H1 (cell line): ENCODE measurements at regions not wholly inside any gene's neighbourhood (a gene's known extent, or its start where the extent isn't known, plus 50 kb on each side); places are given as distances from the start of the nearest gene placed in this dataset.

Source experiments
- CTCF ChIA-PET: fragments of 300-600 bp; sonication (Branson Sonifier 250); formaldehyde crosslinking; loops from one replicate; lab custom pipeline; 2021; ENCODE audit not compliant: partially characterized antibody; lab: Charles Lee
- POLR2A ChIA-PET: fragments of 300-600 bp; sonication (Branson Sonifier 250); formaldehyde crosslinking; loops from one replicate; lab custom pipeline; 2021; ENCODE audit warnings: inconsistent platforms; ENCODE audit not compliant: partially characterized antibody; lab: Charles Lee
- DNase-seq, 2 experiments: peaks; one replicate each; pipeline versions ENCODE4 v3.0.0 to v3.0.0-alpha.2; 2010 to 2022; ENCODE audit warnings: low spot score in 2 of 2, low read depth in 1 of 2, mixed read lengths in 1 of 2
- FAIRE-seq: peaks from 2 replicates; lab custom pipeline; 2011; peaks lifted over from hg19 to GRCh38; lab: Jason Lieb, UNC
- H2AFZ ChIP-seq: 2 replicates; pipeline ENCODE4 v1.8.1; 2012; ENCODE audit warnings: low read length, inconsistent platforms
- H2AK5ac ChIP-seq: 2 replicates; pipeline ENCODE4 v1.6.1; 2013; ENCODE audit warnings: low read depth, low read length
- H2BK120ac ChIP-seq: replicated peaks from 2 replicates; pipeline ENCODE3; 2013; ENCODE audit warnings: low read depth, low read length, inconsistent platforms
- H2BK12ac ChIP-seq: 2 replicates; pipeline ENCODE4 v1.6.1; 2013; ENCODE audit warnings: low read depth, low read length
- H2BK15ac ChIP-seq: 2 replicates; pipeline ENCODE4 v1.6.1; 2013; ENCODE audit warnings: low read length
- H2BK20ac ChIP-seq: 2 replicates; pipeline ENCODE4 v1.6.1; 2013; ENCODE audit warnings: low read length
- H2BK5ac ChIP-seq: 2 replicates; pipeline ENCODE4 v1.6.1; 2013; ENCODE audit warnings: low read depth, low read length
- H3K14ac ChIP-seq: 2 replicates; pipeline ENCODE4 v1.6.1; 2013; ENCODE audit warnings: inconsistent platforms; ENCODE audit not compliant: insufficient read length
- H3K18ac ChIP-seq: 2 replicates; pipeline ENCODE4 v1.6.1; 2013; ENCODE audit warnings: low read length; ENCODE audit errors: extremely low read depth
- H3K23ac ChIP-seq: 2 replicates; pipeline ENCODE4 v1.6.1; 2013; ENCODE audit warnings: inconsistent platforms; ENCODE audit not compliant: insufficient read length
- H3K23me2 ChIP-seq: 2 replicates; pipeline ENCODE4 v1.6.1; 2013; ENCODE audit warnings: low read depth, low read length
- H3K27ac ChIP-seq: 2 replicates; pipeline ENCODE4 v1.6.1; 2011; ENCODE audit warnings: low read depth, low read length, inconsistent platforms
- H3K27me3 ChIP-seq, 4 experiments: replicated peaks in 1 of 4; 1 replicate in 1 of 4; 2 replicates in 3 of 4; pipeline versions ENCODE4 v1.6.1 to v1.8.1; 2011 to 2013; ENCODE audit warnings: low read length in 3 of 4, mild to moderate bottlenecking in 3 of 4, inconsistent platforms in 2 of 4, mixed read lengths in 2 of 4, moderate library complexity in 1 of 4; ENCODE audit not compliant: control insufficient read depth in 3 of 4, insufficient read depth in 3 of 4; ENCODE audit errors: extremely low read depth in 1 of 4
- H3K36me3 ChIP-seq, 4 experiments: 2 replicates each; pipeline versions ENCODE4 v1.6.1 to v1.8.1; 2011 to 2013; ENCODE audit warnings: mild to moderate bottlenecking in 4 of 4, low read length in 3 of 4, moderate library complexity in 2 of 4, control low read depth in 1 of 4, inconsistent platforms in 1 of 4; ENCODE audit not compliant: insufficient read depth in 4 of 4, control insufficient read depth in 2 of 4
- H3K4ac ChIP-seq: replicated peaks from 2 replicates; pipeline ENCODE3; 2013; ENCODE audit warnings: low read length, low read depth, mixed read lengths, inconsistent platforms; ENCODE audit not compliant: insufficient read length
- H3K4me1 ChIP-seq, 4 experiments: replicated peaks in 1 of 4; 1 replicate in 1 of 4; 2 replicates in 3 of 4; pipeline versions ENCODE4 v1.6.1 to v1.8.1; 2011 to 2013; ENCODE audit warnings: low read length in 3 of 4, inconsistent platforms in 2 of 4, mixed read lengths in 1 of 4; ENCODE audit not compliant: insufficient read depth in 4 of 4, control insufficient read depth in 3 of 4
- H3K4me2 ChIP-seq, 2 experiments: 2 replicates each; pipeline versions ENCODE4 v1.6.1 to v1.8.1; 2011 to 2013; ENCODE audit warnings: low read depth in 2 of 2, low read length in 2 of 2, control low read depth in 1 of 2, inconsistent platforms in 1 of 2, mild to moderate bottlenecking in 1 of 2; ENCODE audit not compliant: insufficient read depth in 1 of 2
- H3K4me3 ChIP-seq, 4 experiments: fragments of 200-600, 300-600 bp in 1 of 4; sonication (generic), shearing (Covaris generic), sonication (Bioruptor Twin) in 1 of 4; 2 replicates each; pipeline versions ENCODE4 v1.5.1 to v1.8.1; 2011 to 2016; ENCODE audit warnings: low read length in 4 of 4, low read depth in 3 of 4, control low read depth in 2 of 4, inconsistent platforms in 2 of 4, mild to moderate bottlenecking in 2 of 4, mixed read lengths in 1 of 4, moderate library complexity in 1 of 4; ENCODE audit not compliant: insufficient read depth in 2 of 4; ENCODE audit errors: extremely low read depth in 1 of 4
- H3K56ac ChIP-seq: replicated peaks from 2 replicates; pipeline ENCODE3; 2013; ENCODE audit warnings: low read depth, mild to moderate bottlenecking, mixed read lengths, low read length, inconsistent platforms; ENCODE audit not compliant: insufficient read length
- H3K79me1 ChIP-seq: 2 replicates; pipeline ENCODE4 v1.6.1; 2013; ENCODE audit warnings: low read depth, low read length, control low read depth
- H3K79me2 ChIP-seq, 2 experiments: 2 replicates each; pipeline versions ENCODE4 v1.6.1 to v1.8.1; 2012 to 2013; ENCODE audit warnings: low read length in 2 of 2, mild to moderate bottlenecking in 2 of 2, inconsistent platforms in 1 of 2; ENCODE audit not compliant: insufficient read depth in 2 of 2, control insufficient read depth in 1 of 2
- H3K9ac ChIP-seq, 4 experiments: replicated peaks in 1 of 4; 1 replicate in 1 of 4; 2 replicates in 3 of 4; pipeline versions ENCODE4 v1.6.1 to v1.8.1; 2011 to 2013; ENCODE audit warnings: low read depth in 3 of 4, low read length in 3 of 4, control low read depth in 2 of 4, mild to moderate bottlenecking in 2 of 4, moderate library complexity in 2 of 4, inconsistent platforms in 1 of 4; ENCODE audit errors: extremely low read depth in 1 of 4
- H3K9me3 ChIP-seq, 2 experiments: 2 replicates each; pipeline versions ENCODE4 v1.6.1 to v1.8.1; 2012 to 2013; ENCODE audit warnings: mild to moderate bottlenecking in 2 of 2, moderate library complexity in 2 of 2, control low read depth in 1 of 2, inconsistent platforms in 1 of 2, low read depth in 1 of 2, low read length in 1 of 2, mixed read lengths in 1 of 2; ENCODE audit not compliant: insufficient read depth in 2 of 2
- H4K20me1 ChIP-seq, 2 experiments: replicated peaks in 1 of 2; 2 replicates each; pipeline versions ENCODE3 to v1.8.1; 2011 to 2013; ENCODE audit warnings: inconsistent platforms in 2 of 2, low read length in 2 of 2, mild to moderate bottlenecking in 1 of 2; ENCODE audit not compliant: insufficient read depth in 2 of 2, control insufficient read depth in 1 of 2
- H4K5ac ChIP-seq: 2 replicates; pipeline ENCODE4 v1.6.1; 2013; ENCODE audit warnings: low read length, low read depth, mixed read lengths, inconsistent platforms; ENCODE audit not compliant: insufficient read length
- H4K8ac ChIP-seq: 2 replicates; pipeline ENCODE4 v1.8.0; 2013; ENCODE audit warnings: mild to moderate bottlenecking, moderate library complexity, low read length, inconsistent platforms; ENCODE audit not compliant: insufficient read depth; ENCODE audit errors: extremely low read depth
- H4K91ac ChIP-seq: replicated peaks from 2 replicates; pipeline ENCODE3; 2013; ENCODE audit warnings: low read length, mixed read lengths, inconsistent platforms; ENCODE audit not compliant: insufficient read length
- ATF3 ChIP-seq: IDR thresholded peaks from 2 replicates; pipeline ENCODE4 v1.6.1; 2011; ENCODE audit warnings: low read depth, mild to moderate bottlenecking, low read length; ENCODE audit not compliant: insufficient read depth
- BACH1 ChIP-seq: IDR thresholded peaks from 2 replicates; pipeline ENCODE4 v1.6.1; 2012; ENCODE audit warnings: low read length, improper control_type of control experiment
- BRCA1 ChIP-seq: IDR thresholded peaks from 2 replicates; pipeline ENCODE4 v1.6.1; 2012; ENCODE audit warnings: low read depth, low read length, improper control_type of control experiment
- E2F6 ChIP-seq: IDR thresholded peaks from 2 replicates; pipeline ENCODE4 v1.6.1; 2012; ENCODE audit warnings: inconsistent platforms
- FOSL1 ChIP-seq: IDR thresholded peaks from 2 replicates; pipeline ENCODE4 v1.6.1; 2011; ENCODE audit warnings: mild to moderate bottlenecking, low read depth, low read length, moderate library complexity; ENCODE audit not compliant: insufficient read depth
- HDAC6 ChIP-seq: IDR thresholded peaks from one replicate; pipeline ENCODE4 v1.7.1; 2012; ENCODE audit warnings: low read depth, mild to moderate bottlenecking, inconsistent platforms, low read length, moderate library complexity
- NRF1 ChIP-seq: IDR thresholded peaks from 2 replicates; pipeline ENCODE4 v1.6.1; 2011; ENCODE audit warnings: mild to moderate bottlenecking, low read depth, low read length, improper control_type of control experiment
- PHF8 ChIP-seq: fragments of 200-600 bp; sonication (generic); conservative IDR thresholded peaks from 2 replicates; pipeline ENCODE4 v1.7.1; 2012; ENCODE audit warnings: low read depth, mild to moderate bottlenecking, inconsistent platforms, low read length, moderate library complexity
- RFX5 ChIP-seq: IDR thresholded peaks from 2 replicates; pipeline ENCODE4 v1.6.1; 2011; ENCODE audit warnings: low read depth, low read length, improper control_type of control experiment, borderline replicate concordance
- RNF2 ChIP-seq: fragments of 200-900, 300-1000 bp; sonication (generic); IDR thresholded peaks from 2 replicates; pipeline ENCODE4 v1.7.1; 2016; ENCODE audit warnings: borderline replicate concordance, low read depth, mild to moderate bottlenecking, antibody characterized with exemption, low read length; ENCODE audit not compliant: poor library complexity, severe bottlenecking; ENCODE audit errors: missing control alignments
- SAP30 ChIP-seq: fragments of 300-600 bp; sonication (generic); IDR thresholded peaks from 2 replicates; pipeline ENCODE4 v1.7.1; 2012; ENCODE audit warnings: low read length, moderate library complexity, mild to moderate bottlenecking, inconsistent platforms; ENCODE audit not compliant: insufficient read depth, insufficient replicate concordance
- SIRT6 ChIP-seq: IDR thresholded peaks from one replicate; pipeline ENCODE4 v1.7.1; 2012; ENCODE audit warnings: low read length, inconsistent platforms
- SRF ChIP-seq: IDR thresholded peaks from 2 replicates; pipeline ENCODE4 v1.6.1; 2011; ENCODE audit warnings: mild to moderate bottlenecking, low read depth, low read length, moderate library complexity
- WGBS, 2 experiments: shearing (Covaris generic) in 1 of 2; methylation state at CpG; one replicate each; pipeline versions ENCODE4 v1.1.6 to v1.1.7; 2013 to 2015; ENCODE audit warnings: low lambda C conversion rate in 2 of 2, mixed read lengths in 2 of 2, inconsistent platforms in 1 of 2, low coverage in 1 of 2, missing lambda C conversion rate in 1 of 2; ENCODE audit not compliant: insufficient replicate concordance in 2 of 2, insufficient coverage in 1 of 2, insufficient read length in 1 of 2; ENCODE audit errors: extremely low coverage in 1 of 2, missing lambda C conversion rate in 1 of 2; 5-methylcytosine and 5-hydroxymethylcytosine counted together

- Histone ChIP-seq H3K36me3 (no peaks in the 10 kb centered on the region), H3K18ac (no peak overlapping the region), H3K79me2 (no peaks in the 10 kb centered on the region), H3K27me3 (no peaks in the 10 kb centered on the region), H3K4ac (no peak overlapping the region), H3K27ac (no peak overlapping the region), H3K4me2 (no peak overlapping the region), H3K23ac (no peak overlapping the region), H2BK15ac (no peak overlapping the region), H3K4me3 (no peak overlapping the region), H4K5ac (no peak overlapping the region), H2AFZ (no peak overlapping the region), H2BK12ac (no peak overlapping the region), H3K56ac (no peak overlapping the region), H2AK5ac (no peak overlapping the region), H4K20me1 (no peaks in the 10 kb centered on the region), H3K9me3 (no peaks in the 10 kb centered on the region), H2BK20ac (no peak overlapping the region), H4K91ac (no peak overlapping the region), H3K4me1 (no peaks in the 10 kb centered on the region), H2BK5ac (no peak overlapping the region), H4K8ac (no peak overlapping the region), H2BK120ac (no peak overlapping the region), H3K9ac (no peak overlapping the region), H3K79me1 (no peaks in the 10 kb centered on the region), H3K14ac (no peak overlapping the region), H3K23me2 (no peaks in the 10 kb centered on the region)
- CTCF ChIA-PET: no interaction called here
- no peak for FAIRE-seq
- no peak for DNase-seq
- 89% methylated on average over 2 of the region's 2 CpGs; no CpG with 5 or more reads in 1 of the 2 experiments for WGBS, 2 experiments
- TF ChIP-seq ATF3 (no peak), SRF (no peak), HDAC6 (no peak), BRCA1 (no peak), RNF2 (no peak), BACH1 (no peak), FOSL1 (no peak), RFX5 (no peak), SIRT6 (no peak), SAP30 (no peak), NRF1 (no peak), PHF8 (no peak), E2F6 (no peak)
- POLR2A ChIA-PET: no interaction called here
Observed at GRCh38 chr5:87674235-87674634, 261.5 kb upstream of the CCNH start.
